ENCODE measurements at regions not wholly inside any gene's neighbourhood (a gene's known extent, or its start where the extent isn't known, plus 50 kb on each side); places are given as distances from the start of the nearest gene placed in this dataset.

DNA sequence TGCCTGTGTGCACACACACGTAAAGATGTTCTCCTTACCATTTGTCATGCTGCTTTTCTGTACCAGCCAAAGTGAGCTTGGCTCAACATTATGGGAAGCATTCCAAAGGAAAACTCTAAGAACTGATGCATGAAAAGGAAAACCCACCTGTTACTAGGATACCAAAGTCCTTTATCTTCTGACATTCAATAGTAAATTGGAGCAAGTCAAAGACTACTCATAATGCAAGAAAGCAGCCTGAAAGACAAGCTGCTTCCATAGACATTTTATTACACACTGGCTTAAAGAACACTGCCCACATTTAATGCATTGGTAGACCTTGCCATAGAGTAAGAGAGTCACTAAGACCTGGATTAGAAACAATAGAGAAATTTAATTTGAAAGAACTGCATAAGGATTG is 159.0 kb downstream of the LRIG3 start:
- no peak for TF ChIP-seq CTCF (IDR thresholded peaks at IDR 0.05; ENCODE audit: insufficient read depth, low read length)
- TF ChIP-seq POLR2AphosphoS5 (IDR thresholded peaks at IDR 0.05; ENCODE audit: low read depth): no peak

All from HL-60 (cell line).